ENCODE measurements at regions not wholly inside any gene's neighbourhood (a gene's known extent, or its start where the extent isn't known, plus 50 kb on each side); places are given as distances from the start of the nearest gene placed in this dataset.

DNA sequence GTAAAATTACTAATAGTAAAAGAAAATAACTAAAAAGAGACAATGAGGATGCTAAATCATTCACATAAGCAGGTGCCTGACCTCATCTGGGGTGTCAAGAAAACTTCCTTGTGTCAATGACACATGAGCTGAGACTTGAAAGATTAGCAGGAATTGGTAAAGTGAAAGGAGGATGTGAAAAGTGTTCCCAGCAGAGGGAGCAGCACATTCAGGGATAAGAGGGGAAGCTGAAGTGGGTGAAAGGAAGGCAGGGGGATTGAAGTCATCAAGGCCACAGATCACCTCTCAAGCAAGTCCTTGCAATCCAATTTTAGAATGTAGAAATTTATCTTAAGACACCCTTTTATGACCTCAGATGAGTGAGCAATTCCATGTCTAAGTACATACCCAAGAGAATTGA is 60.2 kb upstream of the ACP3 start:
- TF ChIP-seq ZNF274 (IDR thresholded peaks at IDR 0.05; ENCODE audit: low read depth, low read length): no peak
- TF ChIP-seq YY1 (IDR thresholded peaks at IDR 0.05; ENCODE audit: insufficient read depth, insufficient read length): no peak

Data from NT2/D1 (cell line).